ENCODE measurements at regions not wholly inside any gene's neighbourhood (a gene's known extent, or its start where the extent isn't known, plus 50 kb on each side); places are given as distances from the start of the nearest gene placed in this dataset.
"Not testable (repeated sequence)": the region's sequence is repeated elsewhere in the genome, so short reads cannot be mapped to it uniquely, and the experiment has no call there.

DNA sequence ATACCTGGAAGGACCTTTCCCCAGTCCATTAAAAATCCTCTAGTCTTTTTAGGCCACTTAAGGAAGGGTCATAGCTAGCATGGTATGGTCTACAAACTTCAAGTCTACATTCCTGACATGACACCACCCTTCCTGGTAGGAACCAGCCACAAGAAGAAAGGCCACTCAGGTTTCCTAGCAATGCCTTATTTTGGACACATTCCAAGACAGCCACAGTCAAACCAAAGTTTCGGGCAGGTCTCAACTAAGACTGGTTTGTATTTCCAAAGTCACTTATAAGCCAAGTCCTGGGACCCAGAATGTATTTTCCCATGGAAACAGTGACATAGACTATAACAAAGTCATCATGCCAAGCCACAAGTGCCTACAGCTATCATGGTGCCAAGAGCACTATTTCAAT lies 50.6 kb upstream of the SLC44A3 start:
- no peak for DNase-seq

DNA sequence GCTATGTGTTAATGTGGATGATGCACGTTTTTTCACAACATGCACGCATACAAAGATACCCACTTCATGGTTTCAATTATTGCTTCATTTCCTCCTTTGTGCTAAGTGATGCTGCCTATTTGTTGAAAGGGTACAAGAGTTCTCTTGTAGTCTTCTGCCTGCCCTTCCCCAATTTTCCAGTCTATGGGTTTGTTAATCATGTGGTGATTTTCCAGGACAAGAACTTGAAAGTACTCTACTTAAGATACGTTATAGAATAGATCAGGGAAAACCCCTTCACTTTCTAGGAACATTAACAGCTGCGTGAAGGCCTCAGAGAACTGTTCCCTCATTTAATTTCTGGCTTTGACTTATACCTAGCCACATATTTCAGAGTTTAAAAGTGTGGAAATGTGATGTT lies 52.1 kb upstream of the SLC44A3 start:
- DNase-seq, result peak; percentile 88

DNA sequence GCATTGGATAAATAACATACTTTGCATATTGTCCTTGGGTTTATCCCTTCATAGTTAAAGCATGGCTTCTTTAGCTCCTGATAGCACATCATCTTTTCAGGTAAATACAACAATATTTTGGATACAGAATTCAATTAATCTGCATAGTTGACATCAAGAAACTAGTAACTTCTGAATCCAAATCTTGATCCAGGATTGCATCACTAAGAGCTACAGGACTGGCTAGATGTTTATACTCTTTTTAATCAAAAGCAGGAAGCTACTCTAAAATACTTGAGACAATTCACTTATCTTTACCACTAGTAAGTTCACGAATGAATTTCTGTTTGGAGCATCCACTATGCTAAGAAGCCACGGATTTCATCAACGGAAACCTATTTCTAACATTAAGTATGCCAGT lies 54.2 kb upstream of the SLC44A3 start:
- no peak for DNase-seq

DNA sequence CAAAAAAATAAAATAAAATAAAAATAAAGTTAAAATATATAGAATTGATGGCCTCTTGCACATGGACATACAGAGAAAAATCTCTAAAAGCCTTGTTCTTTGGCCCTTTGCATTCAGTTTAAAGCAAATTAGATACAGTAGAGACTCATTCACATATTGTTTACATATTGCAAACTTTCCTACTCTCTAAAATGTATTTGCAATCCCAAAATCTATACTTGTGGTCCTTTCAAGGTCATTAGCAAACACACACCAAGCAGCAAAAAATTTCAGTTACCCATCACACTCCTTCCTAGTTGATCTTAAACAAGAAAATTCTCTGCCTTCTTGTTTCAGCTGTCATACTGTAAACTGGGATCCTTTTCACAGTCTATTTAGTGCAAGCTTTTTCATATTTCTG lies 61.0 kb upstream of the SLC44A3 start:
- no peak for DNase-seq

DNA sequence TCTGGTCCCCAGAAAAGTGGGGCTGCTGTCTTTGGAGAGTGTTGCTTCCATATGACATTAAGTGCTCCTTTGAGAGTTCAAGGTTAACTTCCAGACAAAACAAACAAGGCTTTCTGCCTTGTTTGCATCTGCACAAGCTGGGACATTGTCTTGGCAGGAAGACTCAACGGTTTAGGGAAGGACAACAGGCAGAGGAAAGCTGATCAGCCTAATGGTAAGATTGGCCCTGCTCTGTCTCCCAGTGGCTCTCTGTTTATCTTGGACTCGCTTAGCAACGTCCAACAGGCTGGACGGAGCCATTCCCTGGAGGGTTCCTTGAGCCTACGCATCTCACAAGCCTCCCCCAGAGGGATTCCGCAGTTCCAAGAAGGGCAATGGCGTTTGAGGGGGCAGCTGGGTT lies 62.2 kb upstream of the SLC44A3 start:
- no peak for DNase-seq

DNA sequence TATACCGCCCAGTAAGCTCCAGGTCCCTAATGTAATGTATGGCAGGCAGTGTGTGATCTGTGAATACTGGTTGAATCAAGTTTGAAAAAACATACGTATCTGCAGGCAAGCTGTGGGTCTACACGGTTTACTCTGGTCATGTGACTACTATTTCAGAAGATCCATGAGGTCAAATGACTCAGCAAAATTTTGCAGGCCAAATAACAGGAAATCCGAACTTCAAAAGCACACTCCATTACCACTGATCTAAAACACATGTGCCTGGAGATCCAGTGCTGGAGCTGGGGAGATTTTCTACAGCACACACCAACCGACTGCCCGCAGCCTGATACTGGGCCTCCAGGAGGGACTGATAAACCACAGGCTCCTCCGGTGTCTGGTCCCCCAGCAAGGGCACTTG lies 64.5 kb upstream of the SLC44A3 start:
- peak; percentile 95 for DNase-seq

DNA sequence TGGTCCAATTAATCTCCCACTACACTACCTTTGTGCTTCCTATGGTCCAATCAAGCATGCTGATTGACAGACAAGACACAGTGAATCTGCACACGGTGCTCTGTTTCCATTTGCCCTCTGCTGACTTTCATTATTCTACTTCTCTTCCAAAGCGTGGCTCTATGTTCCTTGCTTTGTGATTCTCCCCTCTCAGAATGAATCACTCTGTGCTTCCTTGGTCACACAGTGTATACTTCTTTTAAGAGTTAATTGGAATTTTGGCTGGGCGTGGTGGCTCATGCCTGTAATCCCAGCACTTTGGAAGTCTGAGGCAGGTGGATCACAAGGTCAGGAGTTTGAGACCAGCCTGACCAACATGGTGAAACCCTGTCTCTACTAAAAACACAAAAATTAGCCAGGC lies 65.1 kb upstream of the SLC44A3 start:
- not testable (repeated sequence) for DNase-seq

DNA sequence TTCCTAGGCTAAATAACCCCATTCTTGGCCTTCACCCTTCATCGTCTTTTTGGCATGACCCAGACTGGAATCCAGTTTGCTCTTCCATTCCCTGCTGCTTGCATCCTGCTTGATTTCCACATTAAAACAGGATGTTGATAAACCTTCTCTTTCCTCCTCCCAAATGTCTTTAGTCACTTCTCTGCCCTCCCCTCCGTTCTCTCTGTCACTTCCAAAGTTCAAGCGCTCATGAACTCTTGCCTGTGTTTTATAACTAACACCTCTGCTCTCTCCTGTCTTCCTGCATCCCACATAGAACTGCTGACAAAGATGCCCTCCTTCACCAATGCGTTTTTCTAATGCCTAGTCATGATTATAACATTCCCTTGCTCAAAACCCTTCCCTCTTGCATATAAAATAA lies 65.6 kb upstream of the SLC44A3 start:
- DNase-seq, result no peak

DNA sequence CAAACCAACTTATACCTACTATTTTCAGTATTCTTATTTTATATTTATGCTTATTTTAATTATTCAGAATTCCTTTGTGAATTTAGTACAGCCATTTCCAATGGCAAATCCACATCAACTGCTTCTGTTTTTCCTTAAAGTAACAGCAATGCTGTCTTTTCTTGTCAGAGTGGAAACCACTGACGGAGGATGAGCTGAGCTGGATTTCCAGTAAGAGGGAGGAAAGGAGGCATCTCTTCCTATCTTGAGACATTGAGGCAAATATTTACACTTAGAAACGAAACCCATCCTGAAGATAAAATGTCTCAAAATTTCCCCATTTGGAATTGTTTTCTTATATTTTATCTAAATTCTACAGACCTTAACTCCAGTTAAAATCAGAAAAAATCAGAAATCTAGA lies 66.1 kb upstream of the SLC44A3 start:
- no peak for DNase-seq

DNA sequence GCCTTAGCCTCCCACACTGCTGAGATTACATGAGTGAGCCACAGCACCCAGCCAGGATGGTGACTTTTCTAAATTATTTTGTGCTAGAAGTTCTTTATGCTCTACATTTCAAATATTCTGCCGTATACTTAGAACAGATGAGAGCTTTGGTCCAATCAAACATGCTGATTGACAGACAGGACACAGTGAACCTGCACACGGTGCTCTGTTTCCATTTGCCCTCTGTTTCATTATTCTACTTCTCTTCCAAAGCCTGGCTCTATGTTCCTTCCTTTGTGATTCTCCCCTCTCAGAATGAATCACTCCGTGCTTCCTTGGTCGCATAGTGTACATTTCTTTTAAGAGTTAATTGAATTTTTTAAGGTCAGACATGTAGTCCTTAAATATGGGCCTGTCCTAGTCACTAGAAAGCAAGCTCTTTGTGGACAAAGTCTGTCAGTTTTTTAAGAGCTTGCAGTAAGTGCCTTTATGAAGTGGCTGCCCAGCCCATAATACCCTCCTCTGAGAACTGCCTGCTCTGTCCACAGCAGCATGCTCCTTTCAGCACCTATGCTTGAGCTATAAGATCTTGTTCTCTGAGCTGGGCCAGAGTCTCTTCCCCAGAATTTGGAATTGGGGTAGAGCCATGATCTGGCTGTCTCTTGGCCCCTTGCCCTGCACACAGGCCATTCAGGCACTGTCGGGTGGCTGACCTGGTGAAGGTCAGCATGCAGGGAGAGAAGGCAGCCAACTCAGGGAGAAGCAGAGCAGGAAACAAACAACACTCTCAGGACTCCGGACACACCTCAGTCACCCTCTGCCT lies 66.8 kb upstream of the SLC44A3 start:
- no peak for DNase-seq

DNA sequence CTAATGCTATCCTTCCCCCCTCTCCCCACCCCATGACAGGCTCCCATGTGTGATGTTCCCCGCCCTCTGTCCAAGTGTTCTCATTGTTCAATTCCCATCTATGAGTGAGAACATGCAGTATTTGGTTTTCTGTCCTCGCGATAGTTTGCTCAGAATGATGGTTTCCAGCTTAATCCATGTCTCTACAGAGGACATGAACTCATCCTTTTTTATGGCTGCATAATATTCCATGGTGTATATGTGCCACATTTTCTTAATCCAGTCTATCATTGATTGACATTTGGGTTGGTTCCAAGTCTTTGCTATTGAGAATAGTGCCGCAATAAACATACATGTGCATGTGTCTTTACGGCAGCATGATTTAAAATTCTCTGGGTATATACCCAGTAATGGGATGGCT lies 68.7 kb upstream of the SLC44A3 start:
- DNase-seq, result not testable (repeated sequence)

DNA sequence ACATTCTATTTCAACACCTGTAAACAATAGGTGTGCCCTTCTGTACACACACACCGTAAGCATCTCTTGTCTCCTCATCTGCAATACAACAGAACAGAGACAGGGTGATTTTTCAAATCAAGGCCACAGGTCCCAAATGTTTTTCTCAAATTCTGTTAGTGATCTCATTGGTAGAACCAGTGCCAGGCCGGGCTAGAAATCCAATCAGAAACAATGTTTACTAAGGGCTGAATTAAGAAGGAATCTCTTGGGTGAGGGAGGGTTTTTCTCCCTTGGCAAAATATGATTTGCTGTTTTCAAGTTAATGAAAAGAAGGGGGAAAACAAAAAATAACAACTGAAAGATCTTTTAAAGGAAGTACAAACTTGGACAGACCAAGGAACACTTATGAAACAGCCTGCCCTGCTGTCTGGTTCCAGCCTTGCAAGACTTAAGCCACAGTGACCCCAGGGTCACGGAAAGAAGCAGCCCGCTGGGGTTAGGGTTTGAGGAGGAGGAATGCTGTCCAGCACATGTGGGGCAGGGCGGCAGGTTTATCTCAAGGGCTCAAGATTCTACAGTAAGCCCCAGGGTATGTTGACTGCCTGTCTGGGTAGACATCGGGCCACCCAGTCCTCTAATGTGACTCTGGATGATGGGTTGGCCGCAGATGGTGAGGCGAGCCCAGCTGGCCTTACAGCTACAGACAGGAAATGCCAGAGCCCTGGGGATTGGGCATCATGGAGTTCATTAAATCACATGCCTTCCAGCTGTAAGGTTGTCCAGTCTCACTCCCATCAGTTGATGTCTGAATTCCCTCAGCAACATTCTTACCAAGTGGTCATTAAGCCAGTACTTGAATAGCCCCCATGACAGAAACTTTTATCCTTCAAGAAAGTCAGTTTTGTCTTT lies 73.3 kb upstream of the SLC44A3 start:
- peak; percentile 84 for DNase-seq

DNA sequence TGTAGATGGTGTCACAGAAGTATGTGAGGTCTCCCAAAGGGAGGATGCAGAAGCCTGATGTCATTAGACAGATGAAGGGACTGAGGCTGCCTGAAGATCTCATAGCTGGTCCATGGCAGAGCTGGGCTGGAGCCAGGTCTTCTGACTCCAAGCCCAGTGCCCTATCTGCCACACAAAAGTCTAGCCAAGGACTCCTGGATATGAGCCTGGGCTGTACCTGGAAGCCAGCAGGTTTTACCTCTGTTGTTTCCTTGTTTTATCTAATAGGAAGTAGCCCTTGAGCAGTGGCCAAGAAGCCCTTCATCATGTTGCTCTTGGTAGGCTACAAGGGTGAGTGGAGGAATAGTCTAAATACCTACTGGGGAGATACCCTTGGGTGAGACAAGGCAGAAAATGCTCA lies 74.4 kb upstream of the SLC44A3 start:
- no peak for DNase-seq

DNA sequence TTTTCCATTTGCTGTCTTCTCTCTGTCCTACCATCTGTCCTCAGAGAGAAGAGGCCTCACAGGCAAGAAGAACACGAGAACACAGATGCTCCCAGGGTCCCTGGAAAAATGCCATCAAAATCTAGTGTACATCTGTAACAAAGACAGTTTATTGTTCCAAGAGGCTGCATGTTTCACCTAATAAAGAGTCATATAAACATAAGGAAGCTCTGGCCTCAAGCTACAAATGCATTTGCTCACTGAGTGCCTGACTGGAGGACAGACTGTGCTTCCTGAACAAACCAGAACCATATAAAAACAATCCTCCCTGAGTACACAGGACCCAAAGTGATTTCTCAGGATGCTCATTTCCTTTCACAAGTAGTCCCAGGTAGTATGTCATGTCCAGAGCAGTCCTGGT lies 76.3 kb upstream of the SLC44A3 start:
- no peak for DNase-seq

DNA sequence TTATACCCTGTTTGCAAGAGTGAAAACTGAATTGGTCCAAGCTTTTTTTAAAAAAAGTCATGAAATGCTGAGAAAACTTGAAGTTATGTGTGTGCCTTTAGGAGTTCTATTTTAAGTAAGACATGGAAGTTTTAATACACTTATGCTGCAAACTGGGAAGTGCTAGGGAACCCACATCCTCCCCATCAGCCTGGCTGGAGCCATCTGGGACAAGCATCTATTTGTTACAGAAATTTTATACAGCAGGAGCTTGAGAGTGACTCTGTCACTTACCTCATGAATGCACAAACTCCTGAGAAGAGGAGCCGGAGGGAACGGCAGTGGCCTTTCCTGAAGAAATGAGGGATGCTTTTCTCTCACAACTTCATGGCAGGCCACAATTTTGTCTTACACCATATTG lies 78.2 kb upstream of the SLC44A3 start:
- no peak for DNase-seq

DNA sequence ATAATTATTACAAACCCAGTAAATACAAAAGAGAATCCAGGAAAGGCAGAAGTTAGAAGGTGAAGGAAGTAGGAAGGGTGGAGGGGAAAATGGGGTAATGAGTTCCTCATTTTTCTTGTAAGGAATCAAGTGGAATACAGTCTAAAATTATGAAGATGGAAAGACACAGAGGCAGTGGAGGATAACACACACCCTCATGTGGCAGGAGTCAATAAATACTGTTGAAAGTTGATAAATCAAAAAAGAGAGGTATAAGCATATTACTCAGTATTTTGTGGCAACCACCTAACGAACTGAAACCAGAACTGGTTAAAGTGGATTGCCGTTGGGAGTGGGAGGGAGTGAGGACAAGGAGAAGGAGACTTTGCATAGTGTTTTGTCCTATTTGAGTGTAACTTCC lies 78.6 kb upstream of the SLC44A3 start:
- DNase-seq, result peak; percentile 86

DNA sequence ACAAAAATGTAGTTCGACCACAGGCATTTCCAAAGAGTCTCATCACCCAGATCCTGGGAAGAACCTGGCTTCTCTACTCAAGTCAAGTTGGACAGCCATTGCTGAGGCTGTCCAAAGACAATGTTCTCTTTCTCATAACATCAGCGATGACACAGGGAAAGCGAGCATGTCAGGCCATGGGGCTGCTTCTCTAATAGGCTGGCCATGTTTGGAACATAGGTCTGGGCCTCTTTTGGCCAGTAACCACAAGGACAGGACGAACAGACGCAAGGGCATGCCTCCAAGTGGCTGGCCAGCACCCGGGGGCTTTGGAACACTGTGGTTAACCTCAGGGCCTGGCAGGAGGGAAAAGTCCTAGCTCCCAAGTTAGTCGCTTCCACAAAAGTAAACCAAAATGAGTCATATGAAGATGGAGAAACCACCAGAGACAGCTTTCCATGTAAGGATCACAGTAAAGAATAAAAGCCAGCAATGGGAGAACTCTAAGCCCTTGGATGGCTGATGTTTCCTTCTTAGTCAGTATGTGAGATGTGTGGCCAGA lies 80.6 kb upstream of the SLC44A3 start:
- DNase-seq, result peak; percentile 81

DNA sequence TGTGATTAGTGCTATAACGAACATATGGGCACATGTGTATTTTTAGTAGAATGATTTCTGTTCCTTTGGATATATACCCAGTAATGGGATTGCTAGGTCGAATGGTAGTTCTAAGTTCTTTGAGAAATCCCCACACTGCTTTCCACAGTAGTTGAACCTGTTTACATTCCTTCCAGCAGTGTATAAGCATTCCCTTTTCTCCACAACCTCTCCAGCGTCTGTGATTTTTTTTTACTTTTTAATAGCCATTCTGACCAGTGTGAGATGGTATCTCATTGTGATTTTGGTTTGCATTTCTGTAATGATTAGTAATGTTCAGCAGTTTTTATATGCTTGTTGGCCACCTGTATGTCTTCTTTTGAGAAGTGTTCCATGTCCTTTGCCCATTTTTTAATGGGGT lies 81.8 kb upstream of the SLC44A3 start:
- DNase-seq, result no peak

DNA sequence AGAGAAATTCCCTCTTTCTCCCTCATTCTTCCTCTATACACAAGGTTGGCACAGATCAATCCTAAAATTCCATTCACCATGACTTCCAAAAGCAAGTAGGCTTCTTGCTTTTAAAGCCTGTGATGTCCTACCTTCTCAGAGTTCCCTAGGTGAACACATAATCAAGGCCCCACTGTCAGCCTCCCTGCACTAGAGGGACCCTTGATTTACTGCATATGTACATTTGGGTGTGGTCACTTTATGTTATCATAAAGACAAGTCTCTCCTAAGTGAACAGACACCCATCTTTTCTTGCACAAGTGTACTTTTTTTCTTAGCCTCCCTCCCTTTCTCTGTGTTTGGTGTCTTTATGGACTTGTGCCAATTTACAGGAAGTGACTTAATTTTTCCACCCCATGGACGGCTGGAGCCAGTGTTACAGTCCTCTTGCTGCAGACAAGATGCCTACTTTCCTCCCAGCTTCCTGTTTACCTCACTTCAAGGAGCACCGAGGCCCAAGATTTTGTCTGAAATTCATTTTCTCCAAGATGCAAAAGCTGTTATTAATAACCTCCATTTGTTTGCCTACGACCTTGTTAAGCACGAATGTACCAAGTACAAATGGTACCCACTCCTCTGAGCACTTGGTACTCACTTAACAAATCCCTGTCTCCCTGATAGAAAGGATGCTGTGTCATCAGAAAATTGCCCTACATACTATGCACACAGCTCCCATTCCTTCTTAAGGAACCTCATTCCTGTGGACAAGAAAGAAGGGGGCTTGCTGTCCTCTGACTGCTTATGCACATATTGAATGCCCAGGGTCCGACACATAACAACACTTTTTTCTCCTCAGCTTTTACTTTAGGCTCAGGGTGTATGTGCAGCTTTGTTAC lies 82.8 kb upstream of the SLC44A3 start:
- DNase-seq, result peak; percentile 69

DNA sequence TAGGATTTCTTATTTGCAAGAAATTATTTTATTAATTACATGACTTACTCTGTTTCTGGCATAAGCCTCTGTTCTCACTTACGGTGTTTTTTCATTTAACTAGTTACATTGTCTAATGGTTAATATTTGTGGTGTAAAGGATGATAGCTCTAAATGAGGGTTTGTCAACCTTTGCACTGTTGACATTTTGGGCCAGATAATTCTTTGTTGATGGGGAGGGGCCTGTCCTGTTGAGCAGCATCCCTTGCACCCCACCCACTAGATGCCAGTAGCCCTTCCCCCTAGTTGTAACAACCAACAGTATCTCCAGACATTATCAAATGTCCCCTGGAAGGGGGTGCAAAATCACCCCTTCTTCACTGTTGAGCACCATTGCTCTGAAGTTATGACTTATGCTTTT lies 83.6 kb upstream of the SLC44A3 start:
- no peak for DNase-seq

DNA sequence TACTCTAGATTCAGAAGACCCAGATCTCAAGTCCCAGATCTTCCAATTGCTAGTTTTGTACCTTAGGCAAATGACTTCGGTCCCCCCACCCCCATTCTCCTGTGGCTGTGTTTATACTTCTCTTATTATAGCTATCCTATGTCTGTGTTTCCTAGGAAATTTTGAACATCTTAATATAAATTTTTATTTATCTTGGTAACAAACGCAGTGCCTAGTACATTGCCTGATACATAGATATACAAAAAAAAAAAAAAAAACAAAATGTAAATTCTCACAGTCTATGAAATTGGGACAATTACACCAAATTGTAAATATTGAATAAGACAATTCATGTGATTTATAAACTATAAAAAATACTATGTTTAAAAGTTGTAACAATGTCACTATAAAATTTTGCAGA lies 84.1 kb upstream of the SLC44A3 start:
- DNase-seq, result no peak

DNA sequence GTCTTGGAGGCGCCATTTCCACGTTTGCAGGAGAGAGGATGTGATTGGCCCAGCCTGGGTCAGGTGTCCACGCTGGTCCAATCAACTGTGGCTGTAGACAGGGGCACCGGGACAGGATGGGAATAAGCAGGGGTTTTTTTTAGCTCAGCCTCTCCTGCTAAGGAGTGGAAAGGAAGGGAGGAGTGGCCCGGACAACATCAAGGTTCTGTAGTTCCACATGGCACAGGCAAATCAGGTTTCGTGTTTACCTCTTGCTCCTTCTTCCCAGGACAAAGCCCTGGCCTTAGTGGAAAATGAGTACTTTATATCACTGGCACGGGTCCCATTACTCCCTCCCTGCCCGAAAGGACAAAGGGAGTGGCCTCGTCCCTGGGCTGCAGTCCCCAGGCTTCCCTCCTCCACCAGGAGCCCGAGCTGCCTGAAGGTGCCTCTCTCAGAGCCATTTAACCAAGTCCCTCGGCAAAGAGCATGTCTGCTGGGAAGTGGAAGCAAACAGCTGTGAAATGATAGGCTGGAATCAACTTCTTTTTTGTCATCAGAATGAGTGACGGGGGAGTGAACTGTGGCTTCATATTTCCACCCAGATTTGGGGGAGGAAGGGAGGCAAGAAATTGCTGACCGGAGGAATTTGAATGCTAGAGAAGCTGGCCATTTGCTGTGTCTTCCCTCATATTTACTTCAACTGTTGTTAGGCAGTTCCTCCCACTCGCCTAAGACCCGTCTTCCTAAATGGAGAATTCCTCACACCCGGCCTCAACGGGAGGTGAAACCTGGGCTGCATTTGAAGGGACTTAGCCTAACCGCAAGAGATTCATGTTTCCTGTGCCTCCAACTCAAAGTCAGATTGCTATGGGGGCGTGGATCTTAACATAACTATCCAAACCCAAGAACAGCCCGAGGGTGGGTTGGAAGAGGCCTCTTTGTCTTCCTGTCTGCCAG lies 84.9 kb upstream of the SLC44A3 start:
- DNase-seq, result peak; percentile 79
